Body of pancreas (tissue), 4 donors: ENCODE measurements at regions not wholly inside any gene's neighbourhood (a gene's known extent, or its start where the extent isn't known, plus 50 kb on each side); places are given as distances from the start of the nearest gene placed in this dataset.

Source experiments
- ATAC-seq: fragments of 150-250 bp; one replicate; pipeline ENCODE4 v1.9.1; 2016
- DNase-seq, 4 donors: peaks; one replicate each; pipeline ENCODE4 v3.0.0-alpha.2; 2019
- H3K27ac ChIP-seq, 4 donors: fragments of 200-600 bp; sonication (generic); 1 replicate in 3 of 4; 2 replicates in 1 of 4; pipeline versions ENCODE4 v1.5.1 to v1.6.1; 2016 to 2019; ENCODE audit warnings: mild to moderate bottlenecking in 1 of 4, mixed read lengths in 1 of 4, moderate library complexity in 1 of 4
- H3K27me3 ChIP-seq, 2 donors: fragments of 200-600 bp; sonication (generic); one replicate each; pipeline ENCODE4 v1.6.0; 2016; ENCODE audit warnings: mild to moderate bottlenecking in 1 of 2
- H3K36me3 ChIP-seq, 2 donors: fragments of 200-600 bp; sonication (generic); replicated peaks in 1 of 2; 2 replicates each; pipeline ENCODE4 v1.5.1; 2016; ENCODE audit warnings: low read depth in 2 of 2; ENCODE audit not compliant: insufficient read depth in 1 of 2
- H3K4me1 ChIP-seq: fragments of 200-600 bp; sonication (generic); one replicate; pipeline ENCODE4 v1.6.0; 2016
- H3K4me3 ChIP-seq, 2 donors: fragments of 200-600 bp; sonication (generic); 1 replicate in 1 of 2; 2 replicates in 1 of 2; pipeline ENCODE4 v1.5.1; 2016 to 2019
- H3K9me3 ChIP-seq, 3 donors: fragments of 200-600 bp; sonication (generic); 1 replicate in 2 of 3; 2 replicates in 1 of 3; pipeline ENCODE4 v1.5.1; 2016
- CTCF ChIP-seq, 7 experiments: fragments of 450-650 bp in 4 of 7; fragments of 200-600 bp in 3 of 7; sonication (generic) in 3 of 7; IDR thresholded peaks; one replicate each; pipeline ENCODE4 v1.5.1; 2016 to 2019; ENCODE audit warnings: antibody characterized with exemption in 7 of 7
- POLR2A ChIP-seq, 3 donors: fragments of 450-650 bp; IDR thresholded peaks; one replicate each; pipeline ENCODE4 v1.6.1; 2016; ENCODE audit warnings: antibody characterized with exemption in 3 of 3, mild to moderate bottlenecking in 2 of 3
- WGBS, 2 donors: methylation state at CpG; one replicate each; pipeline ENCODE4 v1.1.5; 2017; 5-methylcytosine and 5-hydroxymethylcytosine counted together
- intact Hi-C: fragments of 100-400 bp; cut with DNase I; formaldehyde crosslinking; loops from one replicate; pipeline ENCODE4 v1.15.1; 2023

DNA sequence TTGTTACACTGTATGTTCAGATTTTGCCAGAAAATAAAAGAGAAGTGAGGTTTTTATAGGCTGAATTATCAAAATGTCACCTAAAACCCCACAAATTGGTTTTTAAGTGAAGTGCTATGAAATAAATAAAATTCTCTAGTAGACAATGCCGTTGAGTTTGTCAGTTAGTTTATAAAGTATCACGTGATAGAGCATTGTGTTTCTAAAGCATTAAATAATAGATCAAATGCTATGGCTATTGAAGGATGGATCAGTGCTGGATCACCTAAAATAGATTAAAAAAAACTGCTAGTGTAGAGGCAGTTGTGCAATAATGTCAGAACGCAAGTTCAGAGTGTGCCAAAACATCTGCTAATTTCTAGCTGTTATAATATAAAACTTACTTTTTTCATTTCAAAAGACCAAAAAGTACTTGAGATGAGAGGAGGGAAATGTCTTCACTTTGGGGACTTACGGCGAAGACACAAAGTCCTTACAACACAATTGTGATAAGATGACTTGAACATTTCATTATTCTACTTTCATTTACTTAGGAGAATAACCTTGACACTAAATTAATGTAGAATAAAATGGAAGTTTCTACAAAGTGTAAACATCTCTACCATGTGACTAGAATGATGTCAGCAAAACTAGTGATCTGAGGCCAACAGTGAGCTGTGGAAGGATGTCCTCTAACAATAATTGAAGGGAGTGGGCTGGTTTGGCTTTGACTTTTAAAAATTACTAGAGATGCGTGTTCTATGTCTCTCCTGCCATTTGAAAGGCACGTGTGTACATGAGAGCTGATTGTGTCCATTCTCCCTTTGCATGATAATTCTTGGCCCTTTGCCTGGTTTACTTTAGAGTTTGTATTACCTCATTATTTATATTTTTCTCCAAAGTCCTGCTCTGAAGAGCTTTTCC, 154.4 kb upstream of the PDE3A start:
- Histone ChIP-seq H3K4me3 (no peak overlapping the region), H3K27me3 (no peaks in the 10 kb centered on the region), H3K27ac (no peak overlapping the region), H3K9me3 (no peaks in the 10 kb centered on the region), H3K36me3 (no peaks in the 10 kb centered on the region), H3K4me1 (peaks cover 5% of the 10 kb centered on the region)
- no peak for ATAC-seq
- DNase-seq = no peak
- 54 to 56% methylated on average over 7 of the region's 7 CpGs for WGBS, 2 donors
- TF ChIP-seq CTCF (IDR thresholded peaks at IDR 0.05) (no peak), POLR2A (IDR thresholded peaks at IDR 0.05) (no peak)
- intact Hi-C loops = no loop called here

DNA sequence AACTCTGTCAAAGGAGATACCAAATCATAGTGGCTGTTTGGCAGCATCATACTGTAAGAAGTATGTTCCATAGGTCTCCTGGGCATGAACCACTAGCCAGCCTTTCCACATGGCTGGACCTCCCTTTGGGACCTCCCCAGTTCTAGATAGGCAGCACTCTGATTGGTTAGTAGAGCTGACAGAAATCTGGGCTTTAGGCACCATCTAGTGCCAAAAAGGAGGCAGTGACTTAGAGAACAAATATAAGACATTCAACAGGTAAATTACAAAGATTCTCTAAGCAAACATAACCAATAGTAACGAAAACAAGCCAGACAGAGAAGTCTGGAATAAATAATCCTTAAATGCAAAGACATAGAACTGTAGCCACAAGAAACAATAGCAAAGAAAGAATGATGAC, 148.0 kb upstream of the PDE3A start:
- Histone ChIP-seq H3K4me1 (no peaks in the 10 kb centered on the region), H3K4me3 (peak overlapping the region in 1 of 2 donors; percentile 5), H3K27ac (no peak overlapping the region), H3K9me3 (no peaks in the 10 kb centered on the region), H3K27me3 (no peaks in the 10 kb centered on the region), H3K36me3 (no peaks in the 10 kb centered on the region)
- WGBS, 2 donors = 68 to 74% methylated on average over 1 of the region's 1 CpG
- TF ChIP-seq POLR2A (IDR thresholded peaks at IDR 0.05) = no peak
- TF ChIP-seq CTCF (IDR thresholded peaks at IDR 0.05) = peak in 3 of 7 experiments; percentile 7 to 38 (median 34)
- ATAC-seq (no peak), DNase-seq (no peak)
- intact Hi-C loops = no loop called here

DNA sequence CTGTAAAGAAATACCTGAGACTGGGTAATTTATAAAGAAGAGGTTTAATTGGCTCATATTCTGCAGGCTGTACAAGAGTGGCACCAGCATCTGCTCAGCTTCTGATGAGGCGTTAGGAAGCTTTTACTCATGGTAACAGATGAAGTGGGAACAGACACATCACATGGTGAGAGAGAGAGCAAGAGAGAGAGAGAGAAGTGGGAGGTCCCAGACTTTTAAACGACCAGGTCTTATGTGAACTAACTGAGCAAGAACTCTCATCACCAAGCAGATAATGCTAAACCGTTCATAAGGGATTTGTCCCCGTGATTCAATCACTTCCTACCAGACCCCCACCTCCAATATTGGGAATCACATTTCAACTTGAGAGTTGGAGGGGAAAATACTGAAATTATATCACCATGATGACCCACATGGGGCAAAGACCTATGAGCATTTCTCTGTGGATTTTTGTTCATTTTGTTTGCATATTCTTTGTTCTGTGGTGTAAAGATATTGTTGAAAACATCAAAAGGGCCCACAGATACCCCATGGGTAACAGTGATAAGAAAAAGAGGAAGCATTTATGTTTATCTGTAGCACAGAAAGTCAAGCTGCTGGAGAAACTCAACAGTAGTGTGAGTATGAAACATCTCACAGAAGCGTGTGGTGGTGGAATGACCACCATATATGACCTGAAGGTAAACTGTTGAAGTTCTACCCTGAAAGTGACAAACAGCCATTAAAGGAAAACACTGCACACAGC, 135.2 kb upstream of the PDE3A start:
- Histone ChIP-seq H3K27ac (no peak overlapping the region), H3K4me3 (no peak overlapping the region), H3K36me3 (no peaks in the 10 kb centered on the region), H3K9me3 (no peaks in the 10 kb centered on the region), H3K4me1 (no peaks in the 10 kb centered on the region), H3K27me3 (no peaks in the 10 kb centered on the region)
- DNase-seq (no peak), ATAC-seq (no peak)
- WGBS, 2 donors = 58 to 68% methylated on average over 5 of the region's 5 CpGs
- intact Hi-C loops = no loop called here
- no peak for TF ChIP-seq POLR2A (IDR thresholded peaks at IDR 0.05)

DNA sequence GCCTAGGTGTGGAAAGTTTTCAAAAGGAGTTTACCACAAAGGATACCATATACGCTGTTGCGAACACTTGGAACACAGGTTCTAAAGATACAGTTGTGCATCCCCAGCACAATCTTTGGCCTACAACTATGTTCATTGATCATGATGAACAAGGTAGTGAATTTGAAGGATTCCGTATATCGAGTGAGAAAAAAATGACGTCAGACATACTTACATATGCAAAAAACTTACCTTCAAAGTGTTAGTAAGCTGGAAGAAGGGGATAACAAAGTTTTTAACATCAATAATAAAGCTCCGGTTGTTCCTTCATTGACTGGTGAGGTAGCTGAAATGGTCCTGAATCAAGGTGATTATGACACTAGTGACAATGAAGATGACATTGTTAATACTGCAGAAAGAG, 133.9 kb upstream of the PDE3A start:
- Histone ChIP-seq H3K9me3 (no peaks in the 10 kb centered on the region), H3K36me3 (no peaks in the 10 kb centered on the region), H3K4me1 (no peaks in the 10 kb centered on the region), H3K4me3 (no peak overlapping the region), H3K27me3 (no peaks in the 10 kb centered on the region), H3K27ac (no peak overlapping the region)
- no peak for TF ChIP-seq POLR2A (IDR thresholded peaks at IDR 0.05)
- no peak for TF ChIP-seq CTCF (IDR thresholded peaks at IDR 0.05)
- no peak for ATAC-seq
- 91% methylated on average over 6 of the region's 6 CpGs for WGBS, 2 donors
- intact Hi-C loops = no loop called here
- no peak for DNase-seq

DNA sequence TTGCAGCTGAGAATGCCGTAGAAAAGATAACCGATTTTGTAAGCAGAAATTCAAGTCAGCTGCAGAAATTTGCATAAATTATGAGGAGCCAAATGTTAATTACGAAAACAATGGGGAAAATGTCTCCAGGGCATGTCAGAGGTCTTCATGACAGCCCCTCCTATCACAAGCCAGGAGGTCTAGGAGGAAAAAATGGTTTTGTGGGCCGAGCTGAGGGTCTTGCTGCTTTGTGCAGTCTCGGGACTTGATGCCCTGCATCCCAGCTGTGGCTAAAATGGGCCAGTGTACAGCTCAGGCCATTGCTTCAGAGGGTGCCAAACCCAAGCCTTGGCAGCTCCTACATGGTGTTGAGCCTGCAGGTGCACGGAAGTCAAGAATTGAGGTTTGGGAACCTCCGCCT, 131.2 kb upstream of the PDE3A start:
- Histone ChIP-seq H3K27ac (no peak overlapping the region), H3K36me3 (no peaks in the 10 kb centered on the region), H3K9me3 (no peaks in the 10 kb centered on the region), H3K4me3 (no peak overlapping the region), H3K4me1 (no peaks in the 10 kb centered on the region), H3K27me3 (no peaks in the 10 kb centered on the region)
- intact Hi-C loops = no loop called here
- WGBS, 2 donors = 81 to 90% methylated on average over 7 of the region's 7 CpGs
- TF ChIP-seq POLR2A (IDR thresholded peaks at IDR 0.05) = no peak
- no peak for TF ChIP-seq CTCF (IDR thresholded peaks at IDR 0.05)
- no peak for DNase-seq
- no peak for ATAC-seq
